Spleen (tissue), 11 donors: ENCODE measurements at regions not wholly inside any gene's neighbourhood (a gene's known extent, or its start where the extent isn't known, plus 50 kb on each side); places are given as distances from the start of the nearest gene placed in this dataset.

ENCODE experiments used
- DNase-seq: peaks from one replicate; pipeline ENCODE4 v3.0.0-alpha.2; 2020
- H3K27ac ChIP-seq, 8 donors: fragments of 200-600 bp; sonication (generic) in 7 of 8; 1 replicate in 4 of 8; 2 replicates in 4 of 8; pipeline versions ENCODE4 v1.5.0 to v1.8.0; 2016 to 2021; ENCODE audit warnings: inconsistent platforms in 4 of 8, mild to moderate bottlenecking in 4 of 8, moderate library complexity in 1 of 8
- H3K27me3 ChIP-seq, 7 donors: fragments of 200-600 bp; sonication (generic) in 6 of 7; replicated peaks in 1 of 7; 1 replicate in 4 of 7; 2 replicates in 3 of 7; pipeline versions ENCODE4 v1.5.0 to v1.8.0; 2016 to 2021; ENCODE audit warnings: inconsistent platforms in 3 of 7, mild to moderate bottlenecking in 1 of 7
- H3K36me3 ChIP-seq, 6 donors: fragments of 200-600 bp; sonication (generic) in 5 of 6; 1 replicate in 4 of 6; 2 replicates in 2 of 6; pipeline versions ENCODE4 v1.5.0 to v1.8.0; 2016 to 2021; ENCODE audit warnings: inconsistent platforms in 2 of 6
- H3K4me1 ChIP-seq, 6 donors: fragments of 200-600 bp; sonication (generic) in 5 of 6; 1 replicate in 3 of 6; 2 replicates in 3 of 6; pipeline versions ENCODE4 v1.5.0 to v1.8.0; 2016 to 2021; ENCODE audit warnings: inconsistent platforms in 3 of 6
- H3K4me3 ChIP-seq, 8 donors: fragments of 200-600 bp; sonication (generic) in 7 of 8; 1 replicate in 4 of 8; 2 replicates in 4 of 8; pipeline versions ENCODE4 v1.5.0 to v1.8.0; 2016 to 2021; ENCODE audit warnings: inconsistent platforms in 4 of 8, mild to moderate bottlenecking in 4 of 8, moderate library complexity in 2 of 8
- H3K9me3 ChIP-seq, 8 donors: fragments of 200-600 bp; sonication (generic) in 7 of 8; 1 replicate in 4 of 8; 2 replicates in 4 of 8; pipeline versions ENCODE4 v1.5.0 to v1.8.0; 2016 to 2021; ENCODE audit warnings: inconsistent platforms in 4 of 8
- CTCF ChIP-seq, 11 experiments: fragments of 200-600 bp in 7 of 11; fragments of 450-650 bp in 4 of 11; sonication (generic) in 4 of 11; IDR thresholded peaks in 8 of 11; conservative IDR thresholded peaks in 3 of 11; 1 replicate in 7 of 11; 2 replicates in 4 of 11; pipeline versions ENCODE4 v1.4.0 to v1.8.0; 2016 to 2021; ENCODE audit warnings: antibody characterized with exemption in 11 of 11, inconsistent platforms in 4 of 11, mild to moderate bottlenecking in 1 of 11
- POLR2A ChIP-seq, 3 donors: fragments of 450-650 bp; IDR thresholded peaks; one replicate each; pipeline ENCODE4 v1.5.1; 2017; ENCODE audit warnings: antibody characterized with exemption in 3 of 3, mild to moderate bottlenecking in 1 of 3
- POLR2AphosphoS5 ChIP-seq, 3 donors: sonication (generic); formaldehyde crosslinking; IDR thresholded peaks; one replicate each; pipeline ENCODE4 v1.5.1; 2017; ENCODE audit warnings: antibody characterized with exemption in 3 of 3
- WGBS, 5 donors: extraction: QIAGEN DNeasy Blood & Tissue Kit in 3 of 5; methylation state at CpG; one replicate each; pipeline versions ENCODE4 v1.1.5 to v1.1.7; 2013 to 2018; 5-methylcytosine and 5-hydroxymethylcytosine counted together
- intact Hi-C: fragments of 100-400 bp; cut with DNase I; formaldehyde crosslinking; loops from one replicate; pipeline ENCODE4 v1.15.0; 2023; ENCODE audit warnings: low total_unique reads
- donor health status: healthy with polysubstance abuse.
- donor health status: DM: no; HTN: no; CAD: no; lungs with moderate emphysema.
- donor health status: DM: no; HTN: no; CAD: no.
- donor health status: Bipolar disorder and iron deficiency.
- donor health status: healthy.
- donor health status: DM: no; HTN: no; CAD: no.
- donor health status: DM: yes; HTN: yes; CAD: no.

- WGBS, 5 donors = 41 to 90% (median 85%) methylated on average over 5 to 14 of the region's 14 CpGs
Measured at GRCh38 chr2:731711-732110, 54.5 kb upstream of the TMEM18 start.

GRCh38 chr2:729376-729861, 52.2 kb upstream of the TMEM18 start:
- Histone ChIP-seq H3K27ac (no peak overlapping the region), H3K9me3 (no peaks in the 10 kb centered on the region), H3K4me1 (no peaks in the 10 kb centered on the region), H3K4me3 (no peak overlapping the region), H3K36me3 (no peaks in the 10 kb centered on the region), H3K27me3 (peaks cover 0 to 45% (median under 1%) of the 10 kb centered on the region in 7 donors)
- 34 to 50% (median 40%) methylated on average over 10 of the region's 10 CpGs for WGBS, 5 donors
- no peak for DNase-seq
- no peak for TF ChIP-seq POLR2AphosphoS5 (IDR thresholded peaks at IDR 0.05)
- TF ChIP-seq CTCF (IDR thresholded peaks at IDR 0.05 in 8 of 11, conservative IDR thresholded peaks at IDR 0.05 in 3 of 11) = no peak
- TF ChIP-seq POLR2A (IDR thresholded peaks at IDR 0.05) = no peak
- intact Hi-C loops = no loop called here

More at GRCh38 chr2:731711-732110, 54.5 kb upstream of the TMEM18 start:
- Histone ChIP-seq H3K9me3 (no peaks in the 10 kb centered on the region), H3K27me3 (peaks cover 0 to 52% (median 3%) of the 10 kb centered on the region in 7 donors), H3K36me3 (no peaks in the 10 kb centered on the region), H3K27ac (no peak overlapping the region), H3K4me3 (no peak overlapping the region), H3K4me1 (no peaks in the 10 kb centered on the region)
- no peak for TF ChIP-seq POLR2AphosphoS5 (IDR thresholded peaks at IDR 0.05)
- no peak for TF ChIP-seq POLR2A (IDR thresholded peaks at IDR 0.05)
- no peak for TF ChIP-seq CTCF (IDR thresholded peaks at IDR 0.05 in 8 of 11, conservative IDR thresholded peaks at IDR 0.05 in 3 of 11)
- intact Hi-C loops = no loop called here
- no peak for DNase-seq

GRCh38 chr2:728165-728564, 51.0 kb upstream of the TMEM18 start:
- H3K9me3 ChIP-seq = no peaks in the 10 kb centered on the region
- no peaks in the 10 kb centered on the region for H3K36me3 ChIP-seq
- DNase-seq = no peak
- H3K4me1 ChIP-seq = no peaks in the 10 kb centered on the region
- intact Hi-C loops = no loop called here
- no peak overlapping the region for H3K4me3 ChIP-seq
- TF ChIP-seq POLR2AphosphoS5 (IDR thresholded peaks at IDR 0.05) (no peak), POLR2A (IDR thresholded peaks at IDR 0.05) (no peak), CTCF (IDR thresholded peaks at IDR 0.05 in 8 of 11, conservative IDR thresholded peaks at IDR 0.05 in 3 of 11) (no peak)
- 87 to 100% (median 93%) methylated on average over 1 of the region's 1 CpG for WGBS, 5 donors
- H3K27ac ChIP-seq = no peak overlapping the region
- peaks cover 0 to 47% (median 0%) of the 10 kb centered on the region in 7 donors for H3K27me3 ChIP-seq

GRCh38 chr2:727071-727470, 49.9 kb upstream of the TMEM18 start:
- Histone ChIP-seq H3K36me3 (no peaks in the 10 kb centered on the region), H3K27me3 (peaks cover 0 to 57% (median 0%) of the 10 kb centered on the region in 7 donors), H3K4me1 (no peaks in the 10 kb centered on the region), H3K27ac (no peak overlapping the region), H3K9me3 (no peaks in the 10 kb centered on the region), H3K4me3 (no peak overlapping the region)
- DNase-seq = no peak
- TF ChIP-seq POLR2A (IDR thresholded peaks at IDR 0.05) = no peak
- no peak for TF ChIP-seq CTCF (IDR thresholded peaks at IDR 0.05 in 8 of 11, conservative IDR thresholded peaks at IDR 0.05 in 3 of 11)
- TF ChIP-seq POLR2AphosphoS5 (IDR thresholded peaks at IDR 0.05) = no peak
- WGBS, 5 donors = 69 to 80% (median 72%) methylated on average over 6 of the region's 6 CpGs
- intact Hi-C loops = no loop called here
